ENCODE measurements at regions not wholly inside any gene's neighbourhood (a gene's known extent, or its start where the extent isn't known, plus 50 kb on each side); places are given as distances from the start of the nearest gene placed in this dataset.

- H3K9me3 ChIP-seq (ENCODE audit: severe bottlenecking), result no peaks in the 10 kb centered on the region
- no peaks in the 10 kb centered on the region for H3K4me1 ChIP-seq (ENCODE audit: insufficient read depth, poor library complexity, severe bottlenecking)
- no peaks in the 10 kb centered on the region for H3K27me3 ChIP-seq (ENCODE audit: insufficient read depth, poor library complexity, severe bottlenecking)
- TF ChIP-seq CTCF (IDR thresholded peaks at IDR 0.05; ENCODE audit: poor library complexity, severe bottlenecking), result no peak
- no peaks in the 10 kb centered on the region for H3K36me3 ChIP-seq (ENCODE audit: low read depth)
- no peak overlapping the region for H3K27ac ChIP-seq (ENCODE audit: poor library complexity, severe bottlenecking)
- H3K4me3 ChIP-seq (ENCODE audit: severe bottlenecking), result no peak overlapping the region
- ATAC-seq (ENCODE audit: low read depth), result no peak
- DNase-seq (ENCODE audit: low spot score), result no peak
These were observed 930.8 kb upstream of the CDH9 start for GRCh38 chr5:27969157-27969556.

- Histone ChIP-seq H3K9me3 (ENCODE audit: severe bottlenecking) (no peaks in the 10 kb centered on the region), H3K4me1 (ENCODE audit: insufficient read depth, poor library complexity, severe bottlenecking) (peaks cover 8% of the 10 kb centered on the region), H3K36me3 (ENCODE audit: low read depth) (no peaks in the 10 kb centered on the region), H3K27me3 (ENCODE audit: insufficient read depth, poor library complexity, severe bottlenecking) (no peaks in the 10 kb centered on the region), H3K27ac (ENCODE audit: poor library complexity, severe bottlenecking) (no peak overlapping the region), H3K4me3 (ENCODE audit: severe bottlenecking) (no peak overlapping the region)
- ATAC-seq (ENCODE audit: low read depth), result no peak
- DNase-seq (ENCODE audit: low spot score), result no peak
- TF ChIP-seq CTCF (IDR thresholded peaks at IDR 0.05; ENCODE audit: poor library complexity, severe bottlenecking), result no peak
These were observed 924.8 kb upstream of the CDH9 start for GRCh38 chr5:27963050-27963783.

GRCh38 chr5:27962198-27962597 lies 923.8 kb upstream of the CDH9 start:
- TF ChIP-seq CTCF (IDR thresholded peaks at IDR 0.05; ENCODE audit: poor library complexity, severe bottlenecking), result no peak
- DNase-seq (ENCODE audit: low spot score), result no peak
- H3K4me1 ChIP-seq (ENCODE audit: insufficient read depth, poor library complexity, severe bottlenecking), result peaks cover 8% of the 10 kb centered on the region
- H3K36me3 ChIP-seq (ENCODE audit: low read depth), result no peaks in the 10 kb centered on the region
- H3K4me3 ChIP-seq (ENCODE audit: severe bottlenecking), result no peak overlapping the region
- ATAC-seq (ENCODE audit: low read depth), result no peak
- H3K27me3 ChIP-seq (ENCODE audit: insufficient read depth, poor library complexity, severe bottlenecking), result no peaks in the 10 kb centered on the region
- H3K9me3 ChIP-seq (ENCODE audit: severe bottlenecking), result no peaks in the 10 kb centered on the region
- no peak overlapping the region for H3K27ac ChIP-seq (ENCODE audit: poor library complexity, severe bottlenecking)

- H3K4me3 ChIP-seq (ENCODE audit: severe bottlenecking), result no peak overlapping the region
- no peaks in the 10 kb centered on the region for H3K9me3 ChIP-seq (ENCODE audit: severe bottlenecking)
- ATAC-seq (ENCODE audit: low read depth), result no peak
- H3K4me1 ChIP-seq (ENCODE audit: insufficient read depth, poor library complexity, severe bottlenecking), result no peaks in the 10 kb centered on the region
- H3K27ac ChIP-seq (ENCODE audit: poor library complexity, severe bottlenecking), result no peak overlapping the region
- no peaks in the 10 kb centered on the region for H3K36me3 ChIP-seq (ENCODE audit: low read depth)
- no peak for TF ChIP-seq CTCF (IDR thresholded peaks at IDR 0.05; ENCODE audit: poor library complexity, severe bottlenecking)
- no peaks in the 10 kb centered on the region for H3K27me3 ChIP-seq (ENCODE audit: insufficient read depth, poor library complexity, severe bottlenecking)
- no peak for DNase-seq (ENCODE audit: low spot score)
These were observed 908.7 kb upstream of the CDH9 start for GRCh38 chr5:27947088-27947487.

- no peaks in the 10 kb centered on the region for H3K9me3 ChIP-seq (ENCODE audit: severe bottlenecking)
- H3K4me3 ChIP-seq (ENCODE audit: severe bottlenecking), result no peak overlapping the region
- ATAC-seq (ENCODE audit: low read depth) (no peak), DNase-seq (ENCODE audit: low spot score) (no peak)
- no peaks in the 10 kb centered on the region for H3K36me3 ChIP-seq (ENCODE audit: low read depth)
- no peaks in the 10 kb centered on the region for H3K27me3 ChIP-seq (ENCODE audit: insufficient read depth, poor library complexity, severe bottlenecking)
- no peak overlapping the region for H3K27ac ChIP-seq (ENCODE audit: poor library complexity, severe bottlenecking)
- no peaks in the 10 kb centered on the region for H3K4me1 ChIP-seq (ENCODE audit: insufficient read depth, poor library complexity, severe bottlenecking)
- TF ChIP-seq CTCF (IDR thresholded peaks at IDR 0.05; ENCODE audit: poor library complexity, severe bottlenecking), result no peak
These were observed 906.1 kb upstream of the CDH9 start for GRCh38 chr5:27944471-27944870.
